Activated CD4-positive, alpha-beta T cell treated with anti-CD3 and anti-CD28 coated beads, Interleukin-2, amount 50 U/mL, for 4 hours (primary cell): ENCODE measurements at regions not wholly inside any gene's neighbourhood (a gene's known extent, or its start where the extent isn't known, plus 50 kb on each side); places are given as distances from the start of the nearest gene placed in this dataset.

Source experiments
- DNase-seq, 2 experiments: peaks; one replicate each; pipeline ENCODE4 v3.0.0-alpha.2; 2020

DNA sequence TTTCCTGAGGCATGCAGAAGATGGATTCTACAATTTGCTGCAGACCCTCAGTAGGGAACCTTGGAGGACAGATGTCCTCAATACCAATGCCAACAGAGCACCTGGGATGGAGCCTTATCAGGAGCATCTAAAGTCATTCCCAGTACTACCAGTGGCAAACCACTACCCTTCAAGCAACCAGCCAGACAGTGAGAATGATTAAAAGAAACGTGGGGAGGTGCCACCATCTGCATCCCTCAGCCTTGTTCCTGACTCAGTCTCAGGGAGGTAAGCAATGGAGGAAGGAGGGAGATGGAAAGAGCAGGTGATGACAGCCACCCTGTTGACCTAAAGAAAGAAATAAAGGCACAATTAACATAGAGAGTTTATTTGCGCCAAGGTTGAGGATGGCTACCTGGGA lies 175.2 kb upstream of the GRIN2B start:
- DNase-seq = no peak

DNA sequence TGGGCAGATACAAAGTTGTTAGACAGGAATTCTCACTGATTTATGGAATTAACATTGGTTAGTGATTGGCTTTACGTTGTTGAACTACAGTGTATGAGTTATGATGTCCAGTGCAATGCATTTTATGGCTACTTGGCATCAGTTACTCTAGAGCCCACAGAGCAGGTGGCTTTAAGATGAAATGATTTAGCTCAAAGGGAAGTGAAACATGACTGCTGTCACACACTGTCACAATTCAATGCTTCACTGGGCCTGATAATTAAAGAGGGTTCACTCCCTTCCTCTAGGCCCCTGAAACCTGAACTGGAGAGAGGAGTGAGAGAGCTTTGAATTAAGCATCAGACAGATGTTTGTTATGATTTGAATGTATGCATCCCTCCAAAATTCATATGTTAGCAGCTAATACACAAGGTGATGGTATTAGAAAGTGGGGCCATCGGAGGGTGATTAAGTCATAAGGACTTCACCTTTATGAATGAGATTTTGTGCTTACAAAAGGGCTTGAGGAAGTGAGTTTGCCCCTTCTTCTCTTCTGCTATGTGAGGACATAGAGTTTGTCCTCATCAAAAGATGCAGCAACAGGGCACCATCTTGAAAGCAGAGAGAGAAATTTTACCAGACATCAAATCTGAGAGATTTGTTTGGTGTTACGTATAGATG lies 175.8 kb upstream of the GRIN2B start:
- DNase-seq = no peak

DNA sequence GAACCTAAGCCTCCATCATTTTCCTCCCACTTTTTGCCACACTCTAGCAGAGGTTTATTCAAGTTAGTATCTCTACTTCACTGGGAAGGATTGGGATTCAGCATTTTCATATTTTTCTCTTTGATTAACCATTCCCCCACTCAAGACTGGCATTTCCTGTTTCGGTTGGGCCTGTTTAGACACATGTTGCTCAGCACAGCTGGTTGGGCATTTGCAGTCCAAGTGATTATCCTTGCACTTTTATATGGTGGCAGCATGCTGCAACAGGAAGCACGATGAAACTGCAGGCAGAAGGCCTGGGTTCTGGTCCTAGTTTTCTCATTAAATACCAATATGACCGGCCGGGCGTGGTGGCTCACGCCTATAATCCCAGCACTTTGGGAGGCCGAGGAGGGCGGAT lies 182.9 kb upstream of the GRIN2B start:
- no peak for DNase-seq

DNA sequence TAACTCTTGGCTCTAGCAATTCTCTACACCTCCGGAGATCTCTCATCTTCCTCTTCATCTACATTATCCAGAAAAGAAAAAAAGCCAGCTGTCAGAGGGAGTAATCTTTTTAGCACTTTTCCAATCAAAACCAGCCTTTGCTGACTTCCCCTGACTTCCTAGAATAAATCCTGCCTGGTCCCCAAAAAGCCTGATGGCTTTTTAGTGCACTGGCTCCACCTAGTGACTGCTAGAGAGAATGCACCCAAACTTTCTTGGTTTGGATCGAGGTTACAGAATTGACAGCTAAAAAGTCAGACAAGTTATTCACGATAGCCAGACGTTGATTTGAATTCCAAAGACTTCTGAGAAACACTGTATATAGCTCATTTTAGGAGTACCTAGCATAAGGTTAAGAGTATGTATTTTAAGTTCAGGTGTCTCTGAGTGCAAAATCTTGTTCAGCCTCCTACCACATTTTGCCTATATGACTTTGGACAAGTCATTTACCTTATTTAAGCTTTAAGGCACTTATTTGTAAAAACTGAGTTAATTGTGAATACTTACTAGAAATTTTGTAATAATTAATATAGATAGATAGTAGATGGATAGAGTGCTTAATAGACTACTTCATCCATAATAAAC lies 185.7 kb upstream of the GRIN2B start:
- DNase-seq = peak; percentile 2 to 16

DNA sequence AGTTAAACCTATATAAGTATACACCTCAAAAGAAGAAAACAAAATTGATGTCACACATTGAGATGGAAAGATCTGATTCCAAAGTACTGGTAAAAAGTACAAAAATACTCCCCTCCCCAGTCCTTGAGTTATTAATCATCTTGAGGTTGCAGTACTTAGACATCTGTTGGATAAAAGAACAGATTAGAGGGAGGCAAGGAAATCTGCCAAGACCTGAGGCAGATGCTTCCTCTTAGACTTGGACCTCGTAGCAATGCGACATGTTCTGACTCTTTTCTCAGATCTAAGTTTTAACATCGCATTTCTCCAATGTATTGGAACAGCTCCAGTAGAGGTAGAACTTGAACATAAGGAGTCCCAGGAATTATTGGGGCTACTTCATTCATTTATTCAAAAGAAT lies 187.9 kb upstream of the GRIN2B start:
- DNase-seq = no peak

DNA sequence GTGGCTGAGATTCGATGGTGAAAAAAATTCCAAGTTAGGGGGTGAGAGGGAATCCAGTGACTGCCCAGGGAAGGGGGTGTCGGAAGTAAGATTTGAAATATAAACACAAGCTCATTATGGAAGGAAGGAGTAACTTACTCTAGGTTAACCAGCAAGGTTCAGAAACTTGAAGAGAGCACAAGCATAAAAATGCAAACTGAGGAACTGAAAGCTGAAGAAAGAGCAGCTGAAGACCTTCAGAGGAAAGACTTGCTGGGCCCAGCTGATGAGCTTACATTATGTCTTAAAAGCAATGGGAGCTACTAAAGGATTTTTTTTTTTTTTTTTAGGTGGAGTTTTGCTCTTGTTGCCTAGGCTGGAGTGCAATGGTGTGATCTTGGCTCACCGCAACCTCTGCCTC lies 189.7 kb upstream of the GRIN2B start:
- no peak for DNase-seq

DNA sequence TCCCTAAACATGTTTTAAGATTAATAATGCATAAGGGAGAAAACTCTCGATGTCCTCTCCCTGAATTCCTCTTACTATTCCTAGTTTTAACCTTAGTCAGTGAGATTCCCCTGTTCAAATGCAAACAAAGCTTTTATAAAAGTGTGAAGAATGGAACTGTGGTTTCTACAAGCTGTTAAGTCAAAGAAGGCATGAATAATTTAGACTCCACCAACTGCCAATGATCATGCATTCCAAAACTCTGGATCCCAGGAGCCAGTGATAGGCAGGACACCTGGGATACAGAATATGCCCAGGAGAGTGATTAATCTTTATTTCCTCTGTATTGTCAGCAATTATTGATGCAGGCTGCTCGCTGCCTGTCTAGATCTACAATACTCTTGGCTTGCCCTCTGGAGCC lies 190.3 kb upstream of the ATF7IP start:
- no peak for DNase-seq

DNA sequence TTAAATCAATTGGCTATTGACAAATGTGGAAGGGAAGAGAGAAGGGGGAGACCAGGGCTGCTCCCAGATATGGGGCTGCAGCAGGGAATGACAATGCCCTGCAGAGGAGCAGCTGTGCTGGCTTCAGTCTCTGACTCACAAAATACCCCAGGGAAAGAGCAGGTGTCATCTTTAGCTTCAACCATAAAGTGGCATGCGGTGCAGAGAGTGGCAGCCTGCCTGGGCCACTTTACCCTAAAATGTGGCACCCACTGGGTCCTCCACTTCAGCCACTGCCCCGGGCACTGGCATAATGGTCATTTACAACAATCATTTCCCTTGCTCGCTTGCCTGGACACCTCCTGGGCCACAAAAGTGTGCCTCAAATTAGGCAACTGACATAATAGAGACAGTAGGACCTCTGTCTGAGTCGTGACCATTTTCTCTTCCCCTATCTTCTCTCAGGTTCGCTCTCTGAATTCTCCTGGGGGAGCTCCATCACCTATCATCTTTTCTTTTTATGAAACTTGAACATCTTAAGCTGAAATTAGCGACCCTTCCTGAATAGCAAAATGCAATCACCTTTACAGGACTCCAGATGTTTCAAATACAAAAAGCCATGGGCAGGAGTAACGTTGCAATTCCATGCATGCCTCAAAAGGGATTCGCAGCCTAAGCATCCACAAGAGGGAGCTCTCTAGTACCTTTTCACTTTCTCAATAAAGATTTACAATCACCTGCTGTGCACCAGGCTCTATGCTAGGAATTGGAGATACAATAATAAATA lies 179.9 kb upstream of the ATF7IP start:
- DNase-seq = no peak

DNA sequence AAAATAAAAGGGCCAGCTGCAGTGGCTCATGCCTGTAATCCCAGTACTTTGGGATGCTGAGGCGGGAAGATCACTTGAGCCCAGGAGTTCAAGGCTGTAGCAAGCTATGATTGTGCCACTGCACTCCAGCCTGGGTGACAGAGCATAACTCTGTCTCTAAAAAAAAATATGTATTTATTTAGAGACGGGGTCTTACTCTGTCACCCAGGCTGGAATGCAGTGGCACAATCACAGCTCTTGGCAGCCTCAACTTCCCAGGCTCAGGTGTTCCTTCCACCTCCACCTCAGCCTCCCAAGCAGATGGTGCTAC lies 179.3 kb upstream of the ATF7IP start:
- DNase-seq = no peak

DNA sequence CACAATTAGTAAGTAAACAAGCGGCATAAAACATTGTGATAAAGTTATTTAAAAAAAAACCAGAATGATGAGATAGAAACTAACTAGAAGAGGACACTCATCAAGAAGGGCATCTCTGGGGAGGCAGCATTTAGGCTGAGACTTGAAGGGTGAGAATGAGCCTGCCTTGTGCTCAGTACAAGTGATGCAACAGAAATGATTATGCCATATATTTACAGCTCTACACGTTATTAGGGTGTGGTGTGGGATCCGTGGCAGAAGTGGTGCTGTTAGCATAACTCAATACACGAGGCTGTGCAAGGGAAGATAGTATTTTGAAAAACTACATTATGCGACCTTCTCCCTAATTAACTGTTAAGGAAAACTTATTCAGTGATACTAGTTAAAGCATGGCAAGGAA lies 178.5 kb upstream of the ATF7IP start:
- DNase-seq = no peak

DNA sequence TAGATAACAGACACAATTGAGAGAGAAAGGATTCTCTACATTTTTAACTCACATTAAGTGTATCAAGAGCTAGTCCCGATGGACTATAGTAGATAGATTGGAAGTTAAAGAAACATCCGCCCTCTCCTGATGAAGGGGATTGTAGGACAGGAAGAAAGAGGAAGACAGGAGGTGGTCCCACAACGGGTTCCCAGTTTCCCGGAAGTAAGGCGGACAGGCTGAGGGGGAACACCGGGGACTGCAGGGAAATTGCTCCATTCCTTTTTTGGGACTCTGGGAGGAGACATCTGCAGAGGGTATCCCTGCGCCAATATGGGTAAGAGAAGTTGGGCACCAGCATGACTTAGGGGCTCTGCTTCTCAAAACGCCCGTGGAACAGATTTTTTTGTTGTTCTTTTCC lies 177.5 kb upstream of the ATF7IP start:
- DNase-seq = no peak

DNA sequence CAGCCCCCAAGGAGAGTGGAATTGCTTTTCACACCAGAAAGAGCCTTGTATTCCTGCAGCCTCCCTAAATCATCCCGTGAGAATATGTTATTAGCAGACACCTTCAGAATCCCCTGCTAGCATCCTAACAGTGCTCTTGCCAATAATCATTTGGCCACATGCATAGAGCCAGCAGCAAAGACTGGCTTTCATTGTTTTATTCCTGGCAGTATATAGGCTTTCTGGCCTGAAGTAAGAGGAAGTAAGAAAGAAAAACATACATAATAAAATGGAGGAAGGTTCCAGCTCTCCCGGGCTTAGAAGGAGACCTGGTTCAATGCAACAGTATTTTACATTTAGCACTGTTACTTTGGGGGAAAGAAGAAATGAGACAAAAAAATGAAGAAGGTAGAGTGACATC lies 176.7 kb upstream of the ATF7IP start:
- no peak for DNase-seq

DNA sequence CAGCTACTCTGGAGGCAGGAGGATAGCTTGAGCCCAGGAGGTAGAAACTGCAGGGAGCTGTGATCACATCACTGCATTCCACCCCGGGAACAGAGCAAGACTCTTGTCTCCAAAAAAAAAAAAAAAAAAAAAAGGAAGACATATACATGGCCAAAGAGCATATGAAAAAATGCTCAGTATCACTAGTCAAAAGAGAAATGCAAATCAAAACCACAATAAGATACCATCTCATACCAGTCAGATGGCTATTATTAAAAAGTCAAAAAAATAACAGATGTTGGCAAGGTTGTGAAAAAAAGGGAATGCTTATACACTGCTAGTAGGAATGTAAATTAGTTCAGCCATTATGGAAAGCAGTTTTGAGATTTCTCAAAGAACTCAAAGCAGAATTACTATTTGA lies 174.8 kb upstream of the ATF7IP start:
- no peak for DNase-seq

DNA sequence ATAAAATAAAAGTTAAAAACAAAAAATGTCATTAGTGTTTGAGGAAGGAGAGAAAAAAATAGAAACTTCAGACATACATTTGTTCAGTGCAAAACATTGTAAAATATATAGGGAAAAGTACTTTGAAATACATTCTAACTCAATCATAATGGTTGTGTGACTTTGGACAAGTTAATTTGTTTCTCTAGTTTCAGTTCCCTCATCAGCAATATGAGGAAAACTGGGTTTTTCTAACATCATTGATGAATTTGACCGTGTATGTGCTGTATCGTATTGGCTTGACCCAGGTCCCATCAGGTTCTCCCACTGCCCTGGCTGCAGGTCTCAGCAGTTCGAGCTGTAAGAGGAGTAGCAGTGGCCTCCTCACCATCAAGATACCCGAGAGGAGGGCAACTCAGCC lies 173.9 kb upstream of the ATF7IP start:
- DNase-seq = no peak

DNA sequence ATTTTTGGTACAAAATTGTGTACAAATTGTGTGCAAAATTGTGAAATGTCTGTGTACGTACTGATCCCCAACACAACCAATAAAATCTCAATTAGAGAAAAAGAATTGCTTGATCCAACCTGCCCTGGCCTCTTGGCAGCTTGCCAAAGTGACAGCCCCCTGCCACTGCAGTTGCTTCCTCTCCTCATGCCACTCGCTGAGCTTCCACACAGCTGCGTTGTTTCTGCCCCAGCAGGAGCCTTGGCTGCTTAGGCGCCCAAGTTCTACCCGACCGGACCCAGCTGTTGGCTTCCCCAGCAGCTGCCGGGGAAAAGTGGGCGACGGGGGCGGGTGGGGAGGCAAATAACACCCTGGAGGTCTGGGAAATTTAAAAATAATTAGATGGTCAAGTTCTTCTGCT lies 171.8 kb upstream of the ATF7IP start:
- no peak for DNase-seq

DNA sequence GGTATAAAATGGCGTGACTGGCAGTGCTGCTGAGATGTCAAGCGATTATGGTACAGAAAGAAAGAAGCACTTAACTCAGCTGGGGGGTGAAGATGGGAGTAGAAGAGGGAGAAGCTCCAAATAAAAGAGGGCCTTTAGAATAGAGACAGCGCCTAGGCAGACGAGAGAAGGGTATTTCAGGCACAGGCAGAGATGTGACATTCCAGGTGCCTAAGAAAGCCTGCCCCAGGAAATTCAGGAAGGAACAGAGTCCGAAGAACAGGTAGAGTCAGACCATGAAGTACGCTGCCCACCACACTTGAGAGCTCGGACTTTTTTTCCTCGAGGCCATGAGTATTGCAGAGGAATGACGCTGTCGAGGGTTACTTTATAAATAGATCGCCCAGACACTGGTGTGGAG lies 170.9 kb upstream of the ATF7IP start:
- DNase-seq = no peak

DNA sequence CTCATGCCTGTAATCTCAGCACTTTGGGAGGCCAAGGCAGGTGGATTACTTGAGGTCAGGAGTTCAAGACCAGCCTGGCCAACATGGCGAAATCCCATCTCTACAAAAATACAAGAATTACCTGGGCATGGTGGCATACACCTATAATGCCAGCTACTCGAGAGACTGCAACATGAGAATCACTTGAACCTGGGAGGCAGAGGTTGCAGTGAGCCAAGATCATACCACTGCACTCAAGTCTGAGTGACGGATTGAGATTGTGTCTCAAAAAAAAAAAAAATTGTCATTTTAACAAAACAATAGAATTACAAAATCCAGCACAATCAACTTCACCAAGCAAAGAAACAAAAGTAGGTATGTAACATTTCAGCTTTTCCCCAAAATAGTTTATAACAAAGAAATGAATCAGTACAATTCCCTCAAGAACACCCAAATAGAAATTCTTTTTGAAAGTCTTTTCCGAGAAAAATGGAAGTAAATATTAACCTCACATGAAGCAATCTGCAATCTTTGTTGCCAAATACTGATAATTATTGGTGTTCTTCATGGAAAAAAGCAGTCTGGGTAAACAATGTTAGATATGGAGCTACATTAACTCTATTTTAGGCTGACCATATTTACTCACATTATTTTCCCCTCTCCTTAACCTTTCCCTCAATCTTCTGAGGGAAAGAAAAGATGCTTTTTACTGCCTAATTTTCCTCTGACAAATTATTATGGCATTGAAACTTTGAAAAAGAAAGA lies 165.9 kb upstream of the ATF7IP start:
- no peak for DNase-seq

DNA sequence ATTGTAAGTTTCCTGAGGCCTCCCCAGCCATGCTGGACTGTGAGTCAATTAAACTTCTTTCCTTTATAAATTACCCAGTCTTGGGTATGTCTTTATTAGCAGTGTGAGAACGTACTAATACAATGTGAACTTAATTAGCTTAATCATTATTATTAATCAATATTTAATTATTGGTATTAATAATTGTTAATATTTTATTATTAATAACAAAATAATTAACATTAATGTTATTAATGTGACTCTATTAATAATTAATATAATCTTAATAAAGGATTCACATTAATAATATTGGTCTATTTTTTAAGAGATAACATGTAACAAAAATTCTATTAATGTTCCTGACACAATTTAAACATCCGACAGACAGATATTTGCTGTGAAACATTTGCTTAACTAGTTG lies 164.9 kb upstream of the ATF7IP start:
- DNase-seq = no peak

DNA sequence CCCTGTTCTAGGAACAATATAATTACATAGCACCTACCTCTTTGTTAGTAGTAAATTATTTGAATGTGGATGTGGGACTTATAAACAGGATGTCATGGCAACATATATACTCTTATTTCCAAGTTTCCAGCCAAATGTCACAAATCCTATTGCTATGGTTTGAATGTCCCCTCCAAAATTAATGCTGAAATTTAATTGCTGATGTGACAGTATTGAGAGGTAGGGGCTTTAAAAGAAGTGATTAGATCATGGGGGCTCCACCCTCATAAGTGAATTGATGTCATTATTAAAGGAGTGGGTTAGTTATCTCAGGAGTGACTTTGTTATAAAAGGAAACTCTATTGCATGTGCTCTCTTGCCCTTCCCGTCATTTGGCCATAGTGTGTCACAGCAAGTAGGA lies 164.2 kb upstream of the ATF7IP start:
- DNase-seq = no peak

DNA sequence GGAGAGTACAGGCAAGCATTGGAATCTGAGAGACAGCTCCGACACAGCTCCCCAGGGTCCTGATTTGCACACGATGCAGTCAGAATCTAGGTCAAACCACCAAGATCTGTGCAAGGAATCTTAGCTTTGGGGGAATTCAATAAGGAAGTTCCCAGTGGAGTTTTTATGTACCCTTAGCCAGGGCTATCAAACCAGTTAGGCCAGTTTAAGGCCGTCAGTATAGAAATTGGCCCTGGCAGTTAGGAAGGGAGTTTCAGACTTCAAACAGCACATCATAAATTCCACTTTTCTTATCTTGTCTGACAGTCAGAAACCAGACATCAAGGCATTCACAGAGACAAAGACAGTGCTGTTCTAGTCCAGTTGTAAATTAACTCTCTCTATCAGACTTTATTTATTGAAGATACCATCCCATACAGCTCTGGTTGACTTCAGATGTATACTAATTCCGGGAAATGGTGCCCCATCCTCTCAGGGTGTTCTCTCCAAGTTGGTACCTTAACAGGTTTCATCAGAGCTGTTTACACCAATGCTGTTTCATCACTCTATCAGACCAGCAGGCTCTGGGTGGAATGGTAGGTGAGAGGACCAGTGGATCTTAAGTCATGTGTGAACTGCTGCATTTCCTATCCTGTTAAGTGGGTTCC lies 157.5 kb upstream of the ATF7IP start:
- no peak for DNase-seq

DNA sequence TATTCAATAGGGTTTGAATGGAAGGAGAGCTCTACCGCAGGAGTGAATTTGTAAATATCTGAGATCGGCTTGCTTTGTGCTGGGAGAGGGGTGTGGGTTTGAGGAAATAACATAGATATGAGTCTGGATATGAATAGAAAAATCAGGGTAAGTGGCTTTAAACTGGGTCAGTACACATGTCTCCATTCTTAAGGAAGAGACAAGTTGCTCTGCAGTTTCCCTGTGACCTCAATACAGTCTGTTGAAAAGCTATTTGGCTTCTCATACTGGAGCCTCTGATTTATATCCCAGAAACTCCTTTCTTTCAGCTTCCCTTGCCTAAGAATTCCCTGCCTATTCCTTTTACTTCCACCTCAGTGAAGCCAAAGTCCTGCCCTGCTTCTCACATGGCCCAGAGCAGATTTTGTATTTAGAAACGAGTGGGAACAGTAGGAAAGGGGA lies 153.5 kb upstream of the ATF7IP start:
- no peak for DNase-seq

DNA sequence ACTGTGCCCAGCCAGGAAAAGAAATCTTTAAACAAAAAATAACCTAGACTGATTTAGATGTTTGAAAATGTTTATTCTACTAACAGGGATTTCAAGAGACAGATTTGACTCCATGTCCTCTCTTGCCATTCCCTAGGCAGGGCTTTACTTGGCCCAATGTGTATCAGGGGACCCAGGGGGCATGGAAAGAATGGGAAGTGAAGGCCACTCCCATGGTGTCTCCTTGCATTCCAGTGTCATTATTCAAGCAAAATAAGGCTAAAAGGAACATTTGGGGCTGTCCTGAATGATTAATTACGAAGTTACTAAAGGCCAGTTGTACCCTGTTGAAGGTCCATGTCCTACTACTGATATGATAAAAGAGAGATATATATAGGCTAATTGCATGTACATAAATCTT lies 151.9 kb upstream of the ATF7IP start:
- DNase-seq = no peak

DNA sequence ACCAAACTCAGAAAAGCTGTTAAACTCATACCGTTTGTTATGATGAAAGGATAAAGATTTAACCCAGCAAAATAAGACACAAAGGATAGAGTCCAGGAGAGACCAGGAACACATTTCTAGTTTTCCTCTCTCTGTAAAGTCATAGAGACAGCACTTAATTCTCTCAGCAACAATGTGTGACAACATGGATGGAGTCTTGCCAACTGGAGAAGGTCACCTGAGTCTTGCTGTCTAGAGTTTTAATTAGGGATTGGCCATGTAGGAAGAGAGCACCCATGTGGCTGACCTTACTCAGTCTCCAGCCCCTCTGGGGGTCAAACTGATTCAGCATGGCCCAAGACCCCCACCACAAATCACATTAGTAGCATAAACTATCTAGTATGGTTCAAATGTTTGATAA lies 151.0 kb upstream of the ATF7IP start:
- no peak for DNase-seq
